Right ventricle myocardium inferior (tissue), 1 donor: ENCODE measurements at regions not wholly inside any gene's neighbourhood (a gene's known extent, or its start where the extent isn't known, plus 50 kb on each side); places are given as distances from the start of the nearest gene placed in this dataset.
A peak's percentile ranks its signal among the peaks of the same experiment; 100 is the strongest.

Source experiments
- ATAC-seq: fragments of 200-7000 bp; cut with Tn5 transposase; one replicate; pipeline ENCODE4 v1.9.1; 2020; ENCODE audit warnings: mild to moderate bottlenecking, moderate library complexity
- DNase-seq: peaks from one replicate; pipeline ENCODE4 v3.0.0; 2021; ENCODE audit errors: missing footprints
- intact Hi-C: fragments of 100-400 bp; cut with DNase I; formaldehyde crosslinking; loops from one replicate; pipeline ENCODE4 v1.11.0; 2022
- donor health status: DM: no; HTN: yes; CAD: no; lungs with severe emphysema.

- intact Hi-C loops = loop anchor here (2.0 kb wide), 1 partner anchor 632 kb away; no protein-coding TSS in a partner anchor
- DNase-seq (no peak), ATAC-seq (no peak)
Measured at GRCh38 chr2:118222672-118223421, 134.6 kb downstream of the INSIG2 start.

DNA sequence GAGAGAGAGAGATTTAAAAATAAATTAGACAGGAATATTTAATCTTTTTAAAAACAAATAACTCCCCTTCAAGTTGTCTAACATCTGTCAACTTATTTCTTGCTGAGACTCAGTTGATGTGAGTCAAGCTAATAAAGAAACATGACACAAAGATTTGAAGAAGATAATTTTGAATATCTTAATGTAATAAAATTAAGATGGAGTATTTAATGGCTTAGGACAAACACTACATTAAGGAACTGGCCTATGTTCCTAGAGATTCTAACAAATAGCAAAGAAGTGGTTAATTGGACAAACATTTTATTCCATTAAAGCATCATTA is 134.0 kb downstream of the INSIG2 start:
- intact Hi-C loops = loop anchor here (2.0 kb wide), 1 partner anchor 633 kb away; no protein-coding TSS in a partner anchor
- no peak for DNase-seq
- no peak for ATAC-seq

- peak; percentile 56 for ATAC-seq
- DNase-seq = no peak
- intact Hi-C loops = loop anchor here (2.0 kb wide), 1 partner anchor 633 kb away; no protein-coding TSS in a partner anchor
Measured at GRCh38 chr2:118221536-118222272, 133.4 kb downstream of the INSIG2 start.

DNA sequence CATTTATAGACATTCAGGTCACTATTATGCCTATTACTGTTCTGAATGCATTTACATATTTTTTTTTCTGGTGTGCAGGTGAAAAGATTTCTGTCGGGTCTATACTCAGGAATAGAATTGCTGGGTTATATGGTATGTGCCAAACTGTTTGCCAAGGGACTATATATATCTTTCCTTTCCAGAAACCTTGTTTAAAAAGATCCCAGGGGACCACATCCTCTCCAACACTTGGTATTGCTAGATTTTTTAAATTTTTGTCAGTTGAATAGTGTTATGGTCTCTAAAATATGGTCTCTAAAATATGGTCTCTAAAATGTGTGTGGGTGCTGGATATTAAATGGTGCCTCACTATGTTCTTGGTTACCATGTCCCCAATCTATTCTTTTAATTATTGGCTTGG is 131.3 kb downstream of the INSIG2 start:
- DNase-seq (no peak), ATAC-seq (no peak)
- intact Hi-C loops = no loop called here

GRCh38 chr2:118216224-118216623 is 128.0 kb downstream of the INSIG2 start:
- ATAC-seq (no peak), DNase-seq (no peak)
- intact Hi-C loops = no loop called here

DNA sequence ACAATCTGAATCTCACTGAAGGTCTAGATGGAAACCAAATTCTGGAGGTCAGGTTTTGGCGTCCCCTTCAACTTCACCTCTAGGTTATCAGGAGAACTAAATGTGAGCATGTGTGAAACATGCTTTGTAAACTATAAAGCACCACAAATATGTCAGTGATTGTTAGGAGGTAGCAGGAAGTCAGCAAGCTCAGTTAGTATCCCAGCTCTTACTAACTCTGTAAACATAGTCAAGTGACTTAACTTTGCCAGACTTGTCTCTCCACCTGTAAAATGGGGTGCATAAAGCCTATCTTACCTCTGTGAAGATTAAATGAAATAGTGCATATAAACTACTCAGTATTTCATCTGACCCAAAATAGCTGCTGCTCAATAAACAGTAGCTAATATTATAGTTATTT is 121.5 kb downstream of the INSIG2 start:
- DNase-seq (no peak), ATAC-seq (no peak)
- intact Hi-C loops = loop anchor here (10.0 kb wide), 1 partner anchor 165 kb away; no protein-coding TSS in a partner anchor

- intact Hi-C loops = loop anchor here (10.0 kb wide), 1 partner anchor 163 kb away; no protein-coding TSS in a partner anchor
- ATAC-seq (no peak), DNase-seq (no peak)
Measured at GRCh38 chr2:118207889-118208288, 119.6 kb downstream of the INSIG2 start.

DNA sequence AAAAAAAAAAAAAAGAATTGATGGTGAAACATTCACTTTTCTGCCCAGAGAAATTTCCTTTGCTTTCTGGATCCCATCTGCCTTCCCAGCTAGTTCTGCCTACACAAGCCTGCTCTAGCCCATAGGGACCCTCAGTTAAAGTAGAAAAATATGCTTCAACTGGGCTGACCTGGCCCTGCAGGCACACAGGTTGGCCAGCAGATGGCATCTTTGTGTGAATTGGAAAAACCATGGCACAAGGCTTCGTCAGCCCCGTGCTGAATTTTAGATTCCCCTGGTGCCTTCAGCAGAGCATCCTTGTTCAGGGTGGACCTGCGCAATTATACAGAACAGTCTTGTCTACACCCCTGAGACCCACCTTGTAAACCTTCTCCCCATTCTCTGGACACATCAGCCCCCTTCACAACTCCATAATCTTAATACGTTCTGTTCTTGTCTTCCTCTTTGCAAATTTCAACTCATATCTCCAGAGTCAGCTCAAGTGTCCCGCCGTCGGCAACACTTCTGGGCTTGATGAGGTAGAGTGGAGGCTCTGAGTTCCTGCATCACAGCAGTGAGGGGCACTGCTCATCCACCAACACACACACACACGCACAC is 114.5 kb downstream of the INSIG2 start:
- DNase-seq = no peak
- intact Hi-C loops = loop anchor here (5.0 to 10.0 kb wide), 2 partner anchors 158 to 654 kb away; no protein-coding TSS in a partner anchor
- peak; percentile 52 for ATAC-seq

- intact Hi-C loops = no loop called here
- DNase-seq (no peak), ATAC-seq (no peak)
Measured at GRCh38 chr2:118198268-118198667, 110.0 kb downstream of the INSIG2 start.

GRCh38 chr2:118197011-118197675 is 108.9 kb downstream of the INSIG2 start:
- DNase-seq (no peak), ATAC-seq (no peak)
- intact Hi-C loops = no loop called here

- intact Hi-C loops = no loop called here
- DNase-seq (no peak), ATAC-seq (no peak)
Measured at GRCh38 chr2:118190474-118190873, 102.2 kb downstream of the INSIG2 start.

DNA sequence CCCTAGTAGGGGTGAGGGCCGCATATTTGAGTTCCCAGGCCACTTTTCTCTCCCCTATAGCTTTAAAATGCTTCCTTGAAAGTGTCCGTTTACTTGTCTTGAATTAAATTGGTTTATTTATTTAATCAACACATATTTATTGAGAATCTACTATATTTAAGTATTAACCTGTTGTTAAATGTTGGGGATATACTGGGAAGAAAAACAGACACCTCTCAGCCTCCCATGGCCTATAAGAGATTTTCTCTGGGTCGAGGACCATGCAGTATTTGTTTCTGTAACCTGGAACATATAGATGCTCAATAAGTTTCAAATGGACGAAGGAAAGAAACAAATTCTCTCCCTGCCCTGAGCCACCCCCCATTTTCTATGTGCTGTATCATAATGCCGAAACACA is 98.6 kb downstream of the INSIG2 start:
- intact Hi-C loops = no loop called here
- ATAC-seq (no peak), DNase-seq (no peak)

DNA sequence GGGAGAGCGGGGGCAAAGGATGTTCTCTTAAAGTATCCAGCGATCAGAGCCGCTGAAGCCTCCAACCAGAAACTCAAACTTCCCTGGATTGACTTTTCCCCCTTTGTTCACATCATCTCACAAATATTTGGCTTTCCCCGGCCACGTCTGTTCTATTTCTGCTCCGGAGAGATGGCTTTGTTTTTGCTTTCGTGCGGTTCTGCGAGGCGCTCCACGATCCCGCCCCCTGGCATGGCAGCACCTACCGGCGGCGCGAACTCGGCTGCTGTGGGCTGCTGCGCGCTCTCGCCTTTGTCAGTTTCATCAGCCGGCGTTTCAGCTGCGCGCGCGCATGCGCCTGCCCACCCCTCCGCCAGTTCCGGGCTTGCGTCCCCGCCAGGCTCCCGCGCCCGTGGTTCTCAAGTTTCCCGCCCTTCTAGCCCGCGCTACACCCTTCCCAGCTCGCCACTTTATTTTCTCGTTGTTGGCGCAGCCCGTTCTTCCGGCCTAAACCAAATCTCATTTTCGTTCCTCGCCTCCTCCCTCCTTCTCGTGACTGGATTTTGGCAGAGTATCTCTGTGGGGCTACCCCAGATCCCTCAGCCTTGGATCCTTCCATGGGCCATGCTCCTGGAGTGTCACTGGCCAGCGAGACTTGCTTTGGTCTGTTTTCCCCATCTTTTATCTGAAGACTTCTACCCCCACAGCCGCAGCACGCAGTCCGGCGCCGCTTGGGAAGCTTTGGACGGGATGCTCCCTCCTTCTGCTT is 98.0 kb downstream of the INSIG2 start:
- DNase-seq = peak; percentile 94
- intact Hi-C loops = no loop called here
- ATAC-seq = peak; percentile 97

- DNase-seq = peak; percentile 85
- intact Hi-C loops = no loop called here
- ATAC-seq = peak; percentile 83
Measured at GRCh38 chr2:118185210-118186109, 97.2 kb downstream of the INSIG2 start.

DNA sequence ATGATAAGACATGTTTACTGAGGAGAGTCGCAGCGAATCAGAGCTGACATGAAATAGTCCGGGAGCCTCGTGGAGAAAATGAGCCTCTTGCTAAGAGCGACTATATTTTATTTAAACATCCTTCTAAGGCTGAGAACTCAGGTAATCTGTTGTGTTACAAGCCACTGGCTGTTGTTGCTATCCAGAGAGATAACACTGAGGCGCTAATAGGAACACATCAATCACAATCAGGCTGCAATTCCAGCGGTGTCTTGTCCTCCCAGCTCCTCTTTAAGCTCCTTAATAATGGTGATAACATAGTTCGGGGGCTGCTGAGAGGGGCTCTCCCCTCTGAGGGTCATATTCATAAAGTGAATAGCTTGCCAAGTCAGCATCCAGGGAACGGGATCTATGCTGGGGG is 95.1 kb downstream of the INSIG2 start:
- intact Hi-C loops = no loop called here
- DNase-seq = no peak
- ATAC-seq = no peak

DNA sequence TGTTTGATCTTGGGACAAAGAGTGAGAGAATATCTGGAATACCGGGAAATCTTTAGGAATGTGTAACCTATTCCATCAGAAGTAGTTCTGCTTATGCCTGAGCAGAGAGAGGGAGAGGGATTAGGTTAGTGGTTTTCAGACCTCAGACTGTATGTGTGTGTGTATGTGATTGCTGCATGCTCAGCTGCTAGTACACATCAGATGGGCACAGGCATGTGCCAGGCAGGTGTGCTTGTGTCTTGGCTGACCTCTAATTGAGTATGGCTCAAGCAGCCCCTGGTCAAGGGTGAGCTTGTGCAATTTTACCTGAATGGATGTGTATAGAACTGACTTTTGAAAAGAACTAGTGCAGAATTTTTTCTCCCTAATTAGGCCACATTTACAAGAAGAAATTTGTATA is 91.2 kb downstream of the INSIG2 start:
- ATAC-seq = no peak
- intact Hi-C loops = no loop called here
- no peak for DNase-seq

DNA sequence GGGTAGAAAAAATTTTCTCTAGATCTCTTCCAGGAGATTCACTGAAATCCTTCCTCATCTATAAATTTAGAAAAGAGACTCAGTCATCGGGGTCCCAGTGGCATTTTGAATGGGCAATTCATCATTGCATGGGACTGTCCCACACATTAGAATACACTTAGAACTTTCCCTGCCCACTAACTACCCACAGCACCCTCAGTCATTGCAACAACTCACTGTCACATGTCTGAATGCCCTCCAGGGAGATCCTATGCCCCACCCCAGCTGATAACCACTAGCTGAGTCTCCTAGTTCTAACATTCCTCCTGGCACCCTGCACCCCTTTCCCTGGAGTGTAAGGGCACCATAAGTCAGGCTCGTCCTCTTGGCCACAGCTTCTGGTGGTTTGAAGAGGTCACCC is 89.6 kb downstream of the INSIG2 start:
- intact Hi-C loops = no loop called here
- DNase-seq (no peak), ATAC-seq (no peak)

GRCh38 chr2:118177318-118177717 is 89.0 kb downstream of the INSIG2 start:
- intact Hi-C loops = no loop called here
- ATAC-seq (no peak), DNase-seq (no peak)
